UCSD-AML1 (cell line): ENCODE measurements at regions not wholly inside any gene's neighbourhood (a gene's known extent, or its start where the extent isn't known, plus 50 kb on each side); places are given as distances from the start of the nearest gene placed in this dataset.
"Not testable (repeated sequence)": the region's sequence is repeated elsewhere in the genome, so short reads cannot be mapped to it uniquely, and the experiment has no call there.

ENCODE experiments used
- DNase-seq: peaks from one replicate; lab custom pipeline; 2025; ENCODE audit not compliant: unreplicated experiment; lab: John Stamatoyannopoulos, UW

DNA sequence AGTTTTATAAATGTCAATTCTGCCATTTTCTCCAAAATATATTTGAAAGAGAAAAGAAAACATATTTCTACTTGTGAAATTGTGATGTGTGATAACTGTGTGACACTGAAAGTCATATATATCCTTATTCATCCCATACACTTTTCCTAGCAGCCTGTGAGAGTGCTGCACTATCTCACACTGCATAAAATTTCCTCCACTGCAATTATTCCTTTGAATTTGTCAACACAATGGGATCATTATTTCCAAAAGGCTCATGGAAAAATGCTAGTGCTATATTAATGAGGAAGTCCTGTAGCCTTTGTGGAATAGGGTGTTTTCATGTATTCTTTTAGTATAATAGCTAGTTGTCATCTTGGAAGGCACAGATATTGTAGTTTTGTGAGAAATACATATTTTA is 504.1 kb downstream of the RPL10L start:
- DNase-seq = no peak

DNA sequence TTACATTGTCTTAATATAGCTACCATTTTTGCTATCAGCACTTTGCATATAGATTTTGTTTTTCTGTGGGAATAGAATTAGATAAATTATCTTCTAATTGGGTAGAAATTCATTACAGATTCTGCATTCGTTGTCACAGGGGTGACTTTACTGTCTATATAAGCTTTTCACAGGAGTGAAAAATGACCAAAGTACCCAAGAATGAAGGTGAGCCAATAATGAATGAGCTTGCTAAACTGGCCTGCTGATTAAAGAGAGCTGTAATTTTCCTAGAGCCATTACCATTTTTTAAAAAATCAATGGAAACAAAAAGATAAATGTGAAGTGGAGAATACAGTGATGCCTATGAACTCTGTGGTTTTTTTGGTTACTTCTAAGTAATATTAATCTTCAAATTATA is 504.6 kb downstream of the RPL10L start:
- no peak for DNase-seq

- DNase-seq = no peak
Measured at GRCh38 chr14:46140445-46140844, 511.1 kb downstream of the RPL10L start.

- DNase-seq = no peak
Measured at GRCh38 chr14:46139649-46140048, 511.9 kb downstream of the RPL10L start.

- no peak for DNase-seq
Measured at GRCh38 chr14:46137786-46138185, 513.8 kb downstream of the RPL10L start.

DNA sequence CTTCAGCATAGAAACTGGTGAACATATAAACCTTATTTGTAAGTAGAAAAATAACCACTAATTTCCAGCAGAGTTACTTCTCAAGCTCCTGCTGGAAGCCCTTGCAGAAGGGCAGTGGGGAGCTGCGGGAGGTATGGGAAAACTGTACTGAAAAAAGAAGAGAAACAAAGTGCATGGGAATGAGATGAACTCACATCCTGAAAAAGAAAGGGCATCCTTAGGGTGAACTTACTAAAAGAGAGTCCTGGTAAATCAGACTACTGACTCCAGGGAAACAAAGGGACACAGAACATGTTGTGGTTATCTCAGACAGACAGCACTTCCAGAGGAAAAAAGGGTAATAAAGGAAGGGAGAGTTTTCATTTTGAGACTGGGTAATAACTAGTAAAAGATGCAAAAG is 515.1 kb downstream of the RPL10L start:
- no peak for DNase-seq

GRCh38 chr14:46108228-46108627 is 543.4 kb downstream of the RPL10L start:
- no peak for DNase-seq

GRCh38 chr14:46100901-46101300 is 550.7 kb downstream of the RPL10L start:
- not testable (repeated sequence) for DNase-seq

DNA sequence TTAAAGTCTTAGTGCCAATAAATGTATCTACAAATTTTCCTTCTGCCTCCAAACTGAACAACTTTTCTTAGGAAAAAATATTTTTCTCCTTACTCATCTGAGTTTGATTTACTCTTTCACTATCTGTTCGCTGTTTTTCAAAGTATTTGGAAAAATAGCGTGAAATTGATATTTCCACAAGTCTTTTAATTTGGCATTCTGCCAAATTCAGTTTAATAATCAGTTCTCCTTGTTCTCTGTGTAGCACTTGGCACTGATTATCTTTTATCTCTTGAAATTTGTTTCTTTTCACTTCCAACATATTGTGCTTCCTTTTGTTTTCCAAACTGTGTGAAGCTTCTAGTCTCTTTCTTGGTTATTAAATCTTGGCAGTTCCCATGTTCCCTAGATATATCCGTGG is 559.8 kb downstream of the RPL10L start:
- DNase-seq = no peak

- DNase-seq = no peak
Measured at GRCh38 chr14:46087604-46088003, 564.0 kb downstream of the RPL10L start.

GRCh38 chr14:46074061-46074460 is 577.5 kb downstream of the RPL10L start:
- no peak for DNase-seq

DNA sequence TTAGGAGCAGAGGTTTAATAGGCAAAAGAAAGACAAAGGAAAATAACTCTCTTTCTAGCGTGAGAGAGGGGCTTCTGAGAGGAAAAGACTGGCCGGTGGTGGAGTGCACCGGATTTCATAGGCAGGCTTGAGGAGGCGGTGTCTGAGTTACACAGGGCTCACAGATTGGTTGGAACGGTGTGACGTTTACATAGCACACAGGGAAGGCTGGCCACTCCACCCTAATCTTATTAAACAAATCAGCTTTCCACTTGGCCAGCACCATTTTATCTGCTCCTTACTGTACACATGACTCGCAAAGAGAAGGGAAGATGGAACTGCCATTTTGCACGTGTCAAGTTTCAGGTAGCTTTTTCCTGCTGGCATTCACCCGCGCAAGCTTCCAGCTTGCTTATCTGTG is 587.7 kb downstream of the RPL10L start:
- no peak for DNase-seq

- DNase-seq = no peak
Measured at GRCh38 chr14:46058964-46059563, 592.5 kb downstream of the RPL10L start.

DNA sequence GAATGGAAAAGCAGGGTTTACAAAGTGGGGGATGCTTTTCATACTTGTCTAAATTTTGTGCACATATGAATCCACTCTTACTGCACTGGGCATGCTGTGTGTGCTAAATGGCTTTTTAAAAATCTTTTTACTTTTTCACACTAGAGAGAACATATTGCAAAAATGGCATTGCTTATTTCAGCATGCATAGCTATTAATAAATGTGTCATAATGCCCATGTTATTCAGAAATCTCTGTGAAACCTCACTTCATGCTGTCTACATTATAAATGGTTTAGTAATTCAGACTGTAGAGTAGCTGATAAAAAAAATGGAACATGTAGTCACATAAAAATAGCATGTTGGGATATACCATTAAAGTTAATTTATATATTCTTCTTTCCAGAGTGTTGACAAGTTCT is 593.8 kb downstream of the RPL10L start:
- DNase-seq = no peak

GRCh38 chr14:46054526-46054925 is 597.1 kb downstream of the RPL10L start:
- DNase-seq = no peak

GRCh38 chr14:46053221-46053620 is 598.4 kb downstream of the RPL10L start:
- DNase-seq = no peak

- no peak for DNase-seq
Measured at GRCh38 chr14:46051796-46052195, 599.8 kb downstream of the RPL10L start.

- DNase-seq = peak; percentile 8
Measured at GRCh38 chr14:46048127-46048526, 603.5 kb downstream of the RPL10L start.

DNA sequence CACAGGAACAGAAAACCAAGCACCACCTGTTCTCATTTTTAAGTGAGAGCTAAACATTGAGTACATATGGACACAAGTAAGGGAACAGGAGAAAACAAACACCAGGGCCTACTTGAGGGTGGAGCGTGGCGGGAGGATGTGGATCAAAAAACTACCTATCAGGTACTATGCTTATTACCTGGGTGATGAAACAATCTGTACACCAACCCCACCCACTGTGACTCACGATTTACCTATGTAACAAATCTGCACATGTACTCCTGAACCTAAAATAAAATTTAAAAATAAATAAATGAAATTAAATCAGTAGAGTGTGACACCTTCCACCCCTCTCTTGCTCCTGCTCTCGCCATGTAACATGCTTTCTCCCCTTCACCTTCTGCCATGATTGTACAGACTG is 615.5 kb downstream of the RPL10L start:
- no peak for DNase-seq

DNA sequence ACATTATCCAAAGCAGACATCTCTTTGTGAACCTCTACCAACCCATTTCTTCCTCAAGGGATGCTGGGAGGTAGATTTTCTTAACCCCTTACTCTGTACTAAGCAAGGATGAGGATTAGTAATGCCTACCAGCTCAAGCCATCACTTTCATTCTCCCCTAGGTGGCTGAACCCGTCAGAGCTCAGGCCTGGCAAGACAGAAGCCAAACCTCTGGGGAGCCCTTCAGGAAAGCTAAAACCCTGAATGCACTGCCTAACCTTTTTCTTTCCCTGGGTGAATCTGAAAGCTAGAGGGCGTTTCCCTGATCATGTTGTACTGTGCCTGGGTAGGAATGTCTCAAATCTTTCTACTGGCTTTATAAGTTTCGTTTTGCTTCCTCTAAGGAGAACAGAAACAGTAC is 617.3 kb downstream of the RPL10L start:
- DNase-seq = no peak

GRCh38 chr14:46018846-46019420 is 632.6 kb downstream of the RPL10L start:
- DNase-seq = no peak

- DNase-seq = peak; percentile 2
Measured at GRCh38 chr14:46008348-46008747, 643.2 kb downstream of the RPL10L start.

GRCh38 chr14:45998554-45998953 is 653.0 kb downstream of the RPL10L start:
- DNase-seq = no peak
